Omental fat pad (tissue), 3 donors: ENCODE measurements at regions not wholly inside any gene's neighbourhood (a gene's known extent, or its start where the extent isn't known, plus 50 kb on each side); places are given as distances from the start of the nearest gene placed in this dataset.

Experiments
- ATAC-seq: fragments of 150-250 bp; one replicate; pipeline ENCODE4 v1.9.1; 2016; ENCODE audit warnings: mild to moderate bottlenecking, moderate library complexity; ENCODE audit not compliant: low FRiP score
- DNase-seq: peaks from one replicate; pipeline ENCODE4 v3.0.0-alpha.2; 2019; ENCODE audit warnings: low spot score
- TF ChIP-seq, protein P1 (sequence below), 3 donors: fragments of 450-650 bp; IDR thresholded peaks; one replicate each; pipeline ENCODE4 v1.5.1; 2016 to 2017; ENCODE audit warnings: antibody characterized with exemption in 3 of 3, mild to moderate bottlenecking in 3 of 3, moderate library complexity in 2 of 3

DNA sequence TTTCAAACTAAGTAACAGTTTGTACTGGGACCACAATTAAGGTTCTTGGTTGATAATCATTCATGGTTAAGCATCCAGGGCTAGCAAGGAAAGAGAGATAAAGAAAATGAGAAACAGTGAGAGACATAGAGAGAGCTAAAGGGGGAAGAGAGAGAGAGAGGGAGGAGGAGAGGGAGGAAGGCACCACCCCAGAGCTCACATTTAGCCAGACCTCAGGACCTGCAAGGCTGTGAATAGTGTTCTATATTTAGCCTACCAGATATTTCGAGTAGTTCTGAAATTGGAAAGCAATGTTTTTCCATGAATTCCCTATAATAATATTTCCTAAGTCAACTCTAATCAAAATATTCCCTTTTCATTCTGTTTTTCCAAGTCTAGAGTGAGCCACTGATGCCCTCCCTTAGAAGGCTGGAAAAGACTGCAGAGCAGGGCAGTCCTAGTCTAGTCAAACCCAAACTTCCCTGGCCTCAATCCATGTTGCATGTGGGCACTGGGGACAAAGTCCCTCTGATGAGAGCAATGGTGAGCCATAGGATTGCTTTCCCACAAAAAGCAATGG lies 119.4 kb upstream of the INHBA start:
- no peak for ATAC-seq
- TF ChIP-seq, protein P1, sequence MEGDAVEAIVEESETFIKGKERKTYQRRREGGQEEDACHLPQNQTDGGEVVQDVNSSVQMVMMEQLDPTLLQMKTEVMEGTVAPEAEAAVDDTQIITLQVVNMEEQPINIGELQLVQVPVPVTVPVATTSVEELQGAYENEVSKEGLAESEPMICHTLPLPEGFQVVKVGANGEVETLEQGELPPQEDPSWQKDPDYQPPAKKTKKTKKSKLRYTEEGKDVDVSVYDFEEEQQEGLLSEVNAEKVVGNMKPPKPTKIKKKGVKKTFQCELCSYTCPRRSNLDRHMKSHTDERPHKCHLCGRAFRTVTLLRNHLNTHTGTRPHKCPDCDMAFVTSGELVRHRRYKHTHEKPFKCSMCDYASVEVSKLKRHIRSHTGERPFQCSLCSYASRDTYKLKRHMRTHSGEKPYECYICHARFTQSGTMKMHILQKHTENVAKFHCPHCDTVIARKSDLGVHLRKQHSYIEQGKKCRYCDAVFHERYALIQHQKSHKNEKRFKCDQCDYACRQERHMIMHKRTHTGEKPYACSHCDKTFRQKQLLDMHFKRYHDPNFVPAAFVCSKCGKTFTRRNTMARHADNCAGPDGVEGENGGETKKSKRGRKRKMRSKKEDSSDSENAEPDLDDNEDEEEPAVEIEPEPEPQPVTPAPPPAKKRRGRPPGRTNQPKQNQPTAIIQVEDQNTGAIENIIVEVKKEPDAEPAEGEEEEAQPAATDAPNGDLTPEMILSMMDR (IDR thresholded peaks at IDR 0.05) = no peak

DNA sequence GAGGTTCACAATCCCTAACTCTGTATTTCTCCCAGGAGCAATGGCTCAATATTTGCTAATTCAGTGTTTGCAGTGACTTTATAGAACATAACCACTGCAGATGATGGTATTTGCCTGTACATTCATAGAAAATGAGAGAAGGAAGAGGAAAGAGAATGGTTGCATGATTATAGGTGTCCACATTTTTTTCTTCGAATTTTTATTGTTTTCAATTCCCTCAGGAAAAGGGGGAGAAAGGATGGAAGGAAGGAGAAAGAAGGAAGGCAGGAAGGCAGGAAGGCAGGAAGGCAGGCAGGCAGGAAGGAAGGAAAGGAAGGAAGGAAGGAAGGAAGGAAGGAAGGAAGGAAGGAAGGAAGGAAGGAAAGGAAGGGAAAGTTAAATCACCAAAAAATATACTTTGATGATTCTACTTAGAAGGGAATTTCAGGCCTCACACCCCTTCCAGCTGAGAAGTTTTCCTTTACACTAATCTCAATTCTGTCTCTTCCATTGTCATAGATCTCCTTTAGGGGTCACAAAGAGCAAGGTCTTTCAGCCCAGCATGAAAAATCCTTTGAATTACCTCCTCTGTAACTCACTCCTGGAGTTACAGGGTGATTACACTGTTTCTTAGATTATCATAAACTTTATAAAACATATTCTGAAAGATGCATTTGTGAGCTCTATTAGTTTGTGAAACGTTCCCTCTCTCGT lies 118.8 kb upstream of the INHBA start:
- no peak for ATAC-seq
- TF ChIP-seq, protein P1 (IDR thresholded peaks at IDR 0.05) = no peak
- DNase-seq = no peak

More for the DNA sequence above, 119.4 kb upstream of the INHBA start:
- no peak for DNase-seq

DNA sequence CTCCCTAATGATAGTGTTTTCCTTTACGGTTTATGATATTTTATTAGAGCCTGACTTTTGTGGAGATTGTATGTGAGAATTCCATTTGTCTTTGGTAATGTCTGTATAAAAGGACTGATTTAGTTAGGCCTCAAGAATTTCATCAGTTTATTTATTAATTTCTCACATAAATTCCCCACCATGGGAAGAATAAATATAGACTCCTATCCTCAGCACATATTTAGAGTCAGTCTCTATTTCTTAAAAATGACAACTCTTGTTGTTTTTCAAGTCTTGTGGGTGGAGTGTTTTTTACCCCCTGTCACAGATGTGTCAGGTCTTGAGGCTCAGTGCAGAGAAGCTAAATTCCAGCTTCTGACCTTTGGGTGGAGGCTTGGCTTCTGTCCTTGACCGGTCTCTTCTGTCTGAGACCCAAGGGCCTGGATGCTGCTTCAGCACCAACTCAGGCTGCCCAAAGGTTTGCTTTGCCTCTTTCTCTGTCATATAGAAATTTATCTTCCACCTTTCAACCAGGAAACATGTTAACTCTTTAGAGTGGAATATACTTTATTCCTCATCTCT lies 117.3 kb upstream of the INHBA start:
- no peak for DNase-seq
- ATAC-seq = no peak
- TF ChIP-seq, protein P1 (IDR thresholded peaks at IDR 0.05) = no peak

DNA sequence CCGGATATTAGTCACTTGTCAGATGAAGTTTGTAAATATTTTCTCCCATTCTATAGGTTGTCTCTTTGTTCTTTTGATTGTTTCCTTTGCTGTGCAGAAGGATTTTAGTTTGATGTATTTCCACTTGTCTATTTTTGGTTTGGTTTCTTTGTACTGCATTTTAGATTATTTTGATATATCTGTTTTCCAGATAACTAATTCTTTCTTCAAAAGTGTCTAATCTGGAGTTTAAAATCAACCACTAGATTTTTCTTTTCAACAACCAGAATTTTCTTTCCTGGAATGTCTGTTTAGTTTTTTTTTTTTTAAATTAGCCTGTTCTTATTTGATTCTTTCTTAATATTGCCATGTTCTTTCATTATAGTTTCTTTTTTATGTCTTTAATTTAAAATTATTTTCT lies 116.8 kb upstream of the INHBA start:
- TF ChIP-seq, protein P1 (IDR thresholded peaks at IDR 0.05) = no peak
- ATAC-seq = no peak
- no peak for DNase-seq

DNA sequence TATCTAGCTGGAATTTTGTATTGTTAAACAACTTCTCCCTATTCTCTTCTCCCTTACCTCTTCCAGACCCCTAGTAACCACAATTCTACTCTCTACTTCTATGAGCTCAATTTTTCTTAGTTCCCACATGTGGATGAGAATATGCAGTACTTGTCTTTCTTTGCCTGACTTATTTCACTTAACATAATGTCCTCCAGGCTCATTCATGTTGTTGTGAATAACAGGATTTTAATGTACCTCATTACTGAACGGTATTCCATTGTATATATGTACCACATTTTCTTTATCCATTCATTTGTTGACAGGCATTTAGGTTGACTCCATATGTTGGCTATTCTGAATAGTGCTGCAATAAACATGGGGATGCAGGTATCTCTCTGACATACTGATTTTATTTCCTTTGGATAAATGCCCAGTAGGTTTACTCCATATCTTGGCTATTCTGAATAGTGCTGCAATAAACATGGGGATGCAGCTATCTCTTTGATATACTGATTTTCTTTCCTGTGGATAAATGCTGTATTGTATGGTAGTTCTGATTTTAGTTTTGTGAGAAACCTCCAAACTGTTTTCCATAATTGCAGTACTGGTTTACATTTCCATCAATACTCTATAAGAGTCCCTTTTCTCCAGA lies 116.0 kb upstream of the INHBA start:
- ATAC-seq (no peak), DNase-seq (no peak)
- TF ChIP-seq, protein P1 (IDR thresholded peaks at IDR 0.05) = no peak

DNA sequence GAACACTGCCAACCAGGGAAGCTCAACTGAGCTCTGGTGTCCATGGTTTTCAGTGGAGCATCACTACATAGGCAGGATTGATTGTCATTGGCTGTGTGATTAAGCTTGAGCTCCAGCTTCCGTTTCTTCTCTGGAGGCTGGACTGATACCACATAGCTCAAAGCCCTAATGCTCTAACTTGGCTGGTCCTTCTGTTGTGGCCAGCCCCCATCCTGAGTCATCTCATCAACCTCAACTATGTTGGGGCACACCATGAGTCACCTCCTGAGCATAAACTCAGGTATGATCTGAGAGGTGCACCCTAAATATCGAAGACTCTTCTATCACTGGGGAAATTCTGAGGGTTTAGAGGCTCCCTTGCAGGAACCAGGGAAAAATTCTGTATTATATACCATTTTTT lies 114.5 kb upstream of the INHBA start:
- no peak for ATAC-seq
- TF ChIP-seq, protein P1 (IDR thresholded peaks at IDR 0.05) = no peak

More for the DNA sequence above, 114.5 kb upstream of the INHBA start:
- no peak for DNase-seq
